Activated CD4-positive, alpha-beta memory T cell treated with anti-CD3 and anti-CD28 coated beads for 36 hours (primary cell): ENCODE measurements at regions not wholly inside any gene's neighbourhood (a gene's known extent, or its start where the extent isn't known, plus 50 kb on each side); places are given as distances from the start of the nearest gene placed in this dataset.
"Not testable (repeated sequence)": the region's sequence is repeated elsewhere in the genome, so short reads cannot be mapped to it uniquely, and the experiment has no call there.

ENCODE experiments used
- CTCF ChIA-PET: fragments of 350-600 bp; sonication (Branson Sonifier 250); formaldehyde crosslinking; loops from one replicate; lab custom pipeline; 2021; ENCODE audit warnings: antibody characterized with exemption, inconsistent platforms; lab: Charles Lee
- POLR2A ChIA-PET: fragments of 350-600 bp; sonication (Branson Sonifier 250); formaldehyde crosslinking; loops from one replicate; lab custom pipeline; 2021; ENCODE audit warnings: antibody characterized with exemption; lab: Charles Lee
- DNase-seq: peaks from one replicate; pipeline ENCODE4 v3.0.0-alpha.2; 2020
- H3K27ac Mint-ChIP-seq: one replicate; pipeline ENCODE4 v1.8.0; 2021; ENCODE audit warnings: mixed read lengths
- H3K27me3 Mint-ChIP-seq: one replicate; pipeline ENCODE4 v1.8.0; 2021; ENCODE audit warnings: mixed read lengths
- H3K36me3 Mint-ChIP-seq: one replicate; pipeline ENCODE4 v1.8.0; 2021; ENCODE audit warnings: mixed read lengths
- H3K4me1 Mint-ChIP-seq: one replicate; pipeline ENCODE4 v1.8.0; 2021; ENCODE audit warnings: low read depth, mixed read lengths
- H3K4me3 Mint-ChIP-seq: one replicate; pipeline ENCODE4 v1.8.0; 2021; ENCODE audit warnings: mild to moderate bottlenecking, mixed read lengths
- H3K9me3 Mint-ChIP-seq: one replicate; pipeline ENCODE4 v1.8.0; 2021; ENCODE audit warnings: mixed read lengths
- intact Hi-C: fragments of 100-400 bp; cut with micrococcal nuclease; formaldehyde crosslinking; loops from one replicate; pipeline ENCODE4 v1.15.1; 2023

DNA sequence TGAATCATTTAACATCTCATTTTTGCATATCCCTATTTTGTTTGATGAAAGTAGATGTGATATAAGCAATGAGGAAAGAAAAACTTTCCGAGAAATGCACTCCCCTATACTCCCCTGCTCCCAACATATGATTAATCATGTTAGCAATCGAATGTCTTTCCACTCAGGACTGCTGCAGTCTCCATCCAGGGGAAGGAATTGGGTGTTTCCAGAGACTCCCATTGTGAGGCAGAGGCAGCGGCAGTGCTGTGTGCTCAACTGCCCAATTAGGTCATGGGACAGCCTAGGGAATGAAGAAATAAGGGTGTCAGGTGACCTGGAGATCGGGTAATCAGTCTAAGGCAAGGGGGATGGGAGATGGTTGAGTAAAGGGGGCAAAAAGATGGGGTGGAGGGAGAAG, 268.6 kb upstream of the MEIS2 start:
- no peak for DNase-seq
- no peaks in the 10 kb centered on the region for H3K4me1 Mint-ChIP-seq
- H3K36me3 Mint-ChIP-seq, result no peaks in the 10 kb centered on the region
- intact Hi-C loops, result no loop called here
- no peaks in the 10 kb centered on the region for H3K27me3 Mint-ChIP-seq
- H3K4me3 Mint-ChIP-seq, result no peak overlapping the region
- ChIA-PET POLR2A (no interaction called here), CTCF (no interaction called here)
- H3K27ac Mint-ChIP-seq, result no peak overlapping the region
- peaks cover 17% of the 10 kb centered on the region for H3K9me3 Mint-ChIP-seq

- no peaks in the 10 kb centered on the region for H3K4me1 Mint-ChIP-seq
- CTCF ChIA-PET, result no interaction called here
- DNase-seq, result no peak
- POLR2A ChIA-PET, result no interaction called here
- intact Hi-C loops, result no loop called here
- H3K9me3 Mint-ChIP-seq, result peaks cover 17% of the 10 kb centered on the region
- H3K4me3 Mint-ChIP-seq, result no peak overlapping the region
- no peak overlapping the region for H3K27ac Mint-ChIP-seq
- H3K27me3 Mint-ChIP-seq, result no peaks in the 10 kb centered on the region
- H3K36me3 Mint-ChIP-seq, result no peaks in the 10 kb centered on the region
These were observed 270.6 kb upstream of the MEIS2 start for GRCh38 chr15:37370941-37371340.

- CTCF ChIA-PET, result no interaction called here
These were observed 271.7 kb upstream of the MEIS2 start for GRCh38 chr15:37372064-37372463.

GRCh38 chr15:37375519-37375918, 275.2 kb upstream of the MEIS2 start:
- H3K36me3 Mint-ChIP-seq, result no peaks in the 10 kb centered on the region

More at GRCh38 chr15:37372064-37372463, 271.7 kb upstream of the MEIS2 start:
- intact Hi-C loops, result no loop called here
- peaks cover 16% of the 10 kb centered on the region for H3K9me3 Mint-ChIP-seq
- H3K4me1 Mint-ChIP-seq, result no peaks in the 10 kb centered on the region
- no peak overlapping the region for H3K4me3 Mint-ChIP-seq
- DNase-seq, result no peak
- no peaks in the 10 kb centered on the region for H3K36me3 Mint-ChIP-seq
- no peaks in the 10 kb centered on the region for H3K27me3 Mint-ChIP-seq
- no peak overlapping the region for H3K27ac Mint-ChIP-seq
- POLR2A ChIA-PET, result no interaction called here

GRCh38 chr15:37377428-37377827, 277.1 kb upstream of the MEIS2 start:
- POLR2A ChIA-PET, result no interaction called here
- Mint-ChIP-seq H3K4me1 (no peaks in the 10 kb centered on the region), H3K4me3 (no peak overlapping the region), H3K36me3 (no peaks in the 10 kb centered on the region), H3K27ac (no peak overlapping the region), H3K9me3 (peaks cover 19% of the 10 kb centered on the region), H3K27me3 (no peaks in the 10 kb centered on the region)
- CTCF ChIA-PET, result no interaction called here
- DNase-seq, result no peak
- intact Hi-C loops, result no loop called here

More at GRCh38 chr15:37375519-37375918, 275.2 kb upstream of the MEIS2 start:
- POLR2A ChIA-PET, result no interaction called here
- CTCF ChIA-PET, result interaction anchor here (0.6 kb wide), 1 partner anchor 36 kb away, joined by 3 read pairs; no protein-coding TSS in a partner anchor
- H3K4me1 Mint-ChIP-seq, result no peaks in the 10 kb centered on the region
- no peak for DNase-seq
- H3K27ac Mint-ChIP-seq, result no peak overlapping the region
- peaks cover 17% of the 10 kb centered on the region for H3K9me3 Mint-ChIP-seq
- no peak overlapping the region for H3K4me3 Mint-ChIP-seq
- intact Hi-C loops, result no loop called here
- no peaks in the 10 kb centered on the region for H3K27me3 Mint-ChIP-seq

DNA sequence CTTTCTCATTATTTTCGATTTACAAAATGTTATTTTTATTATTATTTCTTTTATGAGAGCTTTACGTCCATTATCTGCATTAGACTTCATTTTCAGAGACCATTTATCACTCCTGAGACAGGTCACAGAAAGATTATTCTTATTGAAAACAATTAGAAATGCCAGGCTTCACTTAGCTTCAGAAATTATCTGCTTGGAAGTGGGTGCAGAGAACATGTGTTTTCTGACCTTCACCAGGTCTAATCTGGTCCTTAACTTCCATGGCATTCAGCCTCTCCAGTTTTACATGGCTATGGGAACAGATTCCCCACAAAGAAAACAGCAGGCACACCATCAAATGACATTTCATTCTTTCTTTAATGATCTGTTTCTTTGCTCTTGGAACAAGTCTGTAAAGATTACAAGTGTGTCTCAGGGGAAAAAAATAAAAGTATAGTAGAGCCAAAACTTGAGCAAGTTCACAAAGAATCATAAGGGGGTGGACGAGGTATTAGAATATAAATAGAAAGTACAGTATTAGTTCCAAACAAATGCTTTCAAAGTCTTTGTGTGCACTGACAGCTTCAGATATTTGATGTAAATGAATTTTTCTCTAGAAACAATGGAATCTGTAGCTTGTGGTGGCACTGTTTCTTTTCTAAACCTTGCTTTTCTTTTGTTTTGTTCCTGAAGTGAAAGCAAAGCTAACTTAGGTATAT, 294.2 kb upstream of the MEIS2 start:
- Mint-ChIP-seq H3K4me1 (no peaks in the 10 kb centered on the region), H3K9me3 (peaks cover 17% of the 10 kb centered on the region), H3K27ac (no peak overlapping the region), H3K4me3 (no peak overlapping the region), H3K36me3 (no peaks in the 10 kb centered on the region), H3K27me3 (no peaks in the 10 kb centered on the region)
- DNase-seq, result no peak
- CTCF ChIA-PET, result no interaction called here
- intact Hi-C loops, result no loop called here
- POLR2A ChIA-PET, result no interaction called here

DNA sequence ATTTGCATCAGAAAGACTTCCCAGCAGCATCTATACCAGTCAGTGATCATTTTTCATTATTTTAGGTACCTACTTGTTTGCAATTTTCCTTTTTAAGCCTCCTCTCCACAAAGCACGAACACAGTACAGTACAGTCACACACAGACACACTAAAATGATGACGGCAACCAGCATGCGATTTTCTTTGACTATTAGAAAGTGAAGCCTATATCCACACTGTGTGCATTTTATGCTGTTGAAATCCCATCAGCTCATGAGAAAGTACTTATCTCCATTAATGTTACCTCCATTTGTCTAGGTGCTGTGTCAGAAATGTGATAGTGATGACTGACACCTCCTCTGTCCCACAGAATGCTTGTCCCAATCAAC, 294.7 kb upstream of the MEIS2 start:
- no peaks in the 10 kb centered on the region for H3K4me1 Mint-ChIP-seq
- no peaks in the 10 kb centered on the region for H3K27me3 Mint-ChIP-seq
- H3K9me3 Mint-ChIP-seq, result peaks cover 15% of the 10 kb centered on the region
- H3K4me3 Mint-ChIP-seq, result no peak overlapping the region
- H3K36me3 Mint-ChIP-seq, result no peaks in the 10 kb centered on the region
- intact Hi-C loops, result no loop called here
- CTCF ChIA-PET, result no interaction called here
- H3K27ac Mint-ChIP-seq, result no peak overlapping the region
- DNase-seq, result no peak
- POLR2A ChIA-PET, result no interaction called here

DNA sequence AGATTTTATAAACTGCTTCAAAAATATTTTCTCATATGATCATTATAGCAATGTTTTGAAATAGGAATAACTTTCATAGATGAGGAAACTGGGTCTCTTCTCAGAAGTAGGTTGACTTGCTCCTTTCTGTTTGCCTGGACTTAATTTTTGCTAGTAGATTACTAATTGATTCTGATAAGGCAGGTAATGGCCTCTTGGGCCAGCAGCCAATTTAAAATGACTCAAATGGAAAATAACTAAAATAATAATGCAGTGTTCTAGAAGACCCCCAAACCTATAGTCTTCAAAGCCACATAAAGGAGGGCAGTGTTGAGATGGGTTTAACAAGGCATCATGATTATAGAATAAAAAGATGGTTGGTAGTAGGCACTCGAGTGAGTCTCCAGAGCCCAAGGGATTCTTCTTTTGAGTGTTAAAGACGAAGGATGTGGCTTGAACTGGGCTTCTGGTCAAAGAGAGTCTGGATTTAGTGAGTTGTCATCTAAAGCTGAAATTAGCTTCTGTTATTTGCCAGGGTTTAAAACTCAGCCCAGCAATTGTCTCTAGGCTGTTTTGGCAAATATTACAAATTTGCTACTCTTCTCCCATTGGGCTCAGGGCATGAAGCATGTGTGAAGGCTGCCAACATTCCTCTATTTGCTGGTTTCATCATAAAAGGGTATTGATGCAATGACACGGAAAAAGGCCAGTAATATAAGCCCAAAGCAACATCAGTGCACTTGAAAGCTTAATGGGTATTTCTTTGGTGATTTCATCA, 297.1 kb upstream of the MEIS2 start:
- H3K9me3 Mint-ChIP-seq, result peaks cover 6% of the 10 kb centered on the region
- ChIA-PET CTCF (no interaction called here), POLR2A (no interaction called here)
- no peaks in the 10 kb centered on the region for H3K36me3 Mint-ChIP-seq
- H3K27ac Mint-ChIP-seq, result no peak overlapping the region
- intact Hi-C loops, result no loop called here
- no peak for DNase-seq
- no peaks in the 10 kb centered on the region for H3K27me3 Mint-ChIP-seq
- H3K4me3 Mint-ChIP-seq, result no peak overlapping the region
- H3K4me1 Mint-ChIP-seq, result no peaks in the 10 kb centered on the region

DNA sequence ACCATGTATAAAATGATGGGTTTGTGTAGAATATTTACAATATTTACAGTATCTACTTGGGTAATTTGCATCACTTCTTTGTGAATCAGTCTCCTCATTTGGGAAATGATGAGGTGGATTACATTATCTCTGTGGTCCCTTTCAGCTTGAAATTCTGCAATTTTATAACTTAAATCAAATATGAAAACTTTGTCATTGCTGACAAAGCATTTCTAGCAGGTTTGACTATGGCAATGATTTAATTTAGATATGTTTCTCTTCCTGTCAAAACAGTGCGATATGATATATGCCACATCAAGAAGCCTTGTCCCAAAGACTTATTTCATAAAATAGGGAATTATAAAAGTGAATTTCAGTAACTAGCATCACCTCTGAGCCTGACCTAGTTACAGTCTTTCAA, 315.8 kb upstream of the MEIS2 start:
- POLR2A ChIA-PET, result no interaction called here
- no peak overlapping the region for H3K27ac Mint-ChIP-seq
- peaks cover 2% of the 10 kb centered on the region for H3K9me3 Mint-ChIP-seq
- H3K4me3 Mint-ChIP-seq, result no peak overlapping the region
- CTCF ChIA-PET, result no interaction called here
- intact Hi-C loops, result no loop called here
- DNase-seq, result no peak
- no peaks in the 10 kb centered on the region for H3K36me3 Mint-ChIP-seq
- no peaks in the 10 kb centered on the region for H3K27me3 Mint-ChIP-seq
- H3K4me1 Mint-ChIP-seq, result no peaks in the 10 kb centered on the region

- H3K4me3 Mint-ChIP-seq, result no peak overlapping the region
- no peak overlapping the region for H3K27ac Mint-ChIP-seq
- H3K4me1 Mint-ChIP-seq, result no peaks in the 10 kb centered on the region
- no peaks in the 10 kb centered on the region for H3K27me3 Mint-ChIP-seq
- H3K36me3 Mint-ChIP-seq, result no peaks in the 10 kb centered on the region
- DNase-seq, result no peak
- intact Hi-C loops, result no loop called here
- POLR2A ChIA-PET, result no interaction called here
- CTCF ChIA-PET, result no interaction called here
- no peaks in the 10 kb centered on the region for H3K9me3 Mint-ChIP-seq
These were observed 325.2 kb upstream of the MEIS2 start for GRCh38 chr15:37425541-37425940.

- CTCF ChIA-PET, intact Hi-C loops, H3K27me3 Mint-ChIP-seq, POLR2A ChIA-PET, H3K36me3 Mint-ChIP-seq, H3K4me3 Mint-ChIP-seq, DNase-seq, H3K4me1 Mint-ChIP-seq, H3K9me3 Mint-ChIP-seq, H3K27ac Mint-ChIP-seq: not testable (repeated sequence)
These were observed 327.0 kb upstream of the MEIS2 start for GRCh38 chr15:37427393-37427792.

DNA sequence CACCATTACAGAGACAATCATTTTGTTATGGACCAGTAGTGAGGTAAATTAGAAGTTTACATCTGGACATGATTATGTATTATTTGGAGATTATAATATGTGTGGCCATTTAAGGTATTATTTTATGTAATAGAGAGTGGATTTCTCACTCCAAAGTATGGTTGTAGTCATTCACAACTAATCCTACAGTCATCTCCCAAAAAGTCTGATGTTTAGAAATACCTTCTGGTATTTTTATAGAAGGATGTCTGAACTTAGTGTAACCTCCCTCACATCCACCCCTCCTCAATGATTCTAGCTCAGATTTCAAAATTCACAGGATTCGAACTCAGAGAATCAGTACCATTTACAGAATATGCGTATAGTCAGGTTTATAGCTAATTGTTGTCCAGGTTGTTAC, 346.6 kb upstream of the MEIS2 start:
- Mint-ChIP-seq H3K4me1 (no peaks in the 10 kb centered on the region), H3K36me3 (no peaks in the 10 kb centered on the region), H3K9me3 (peaks cover 3% of the 10 kb centered on the region), H3K4me3 (no peak overlapping the region), H3K27me3 (no peaks in the 10 kb centered on the region), H3K27ac (no peak overlapping the region)
- CTCF ChIA-PET, result no interaction called here
- no peak for DNase-seq
- intact Hi-C loops, result no loop called here
- POLR2A ChIA-PET, result no interaction called here

DNA sequence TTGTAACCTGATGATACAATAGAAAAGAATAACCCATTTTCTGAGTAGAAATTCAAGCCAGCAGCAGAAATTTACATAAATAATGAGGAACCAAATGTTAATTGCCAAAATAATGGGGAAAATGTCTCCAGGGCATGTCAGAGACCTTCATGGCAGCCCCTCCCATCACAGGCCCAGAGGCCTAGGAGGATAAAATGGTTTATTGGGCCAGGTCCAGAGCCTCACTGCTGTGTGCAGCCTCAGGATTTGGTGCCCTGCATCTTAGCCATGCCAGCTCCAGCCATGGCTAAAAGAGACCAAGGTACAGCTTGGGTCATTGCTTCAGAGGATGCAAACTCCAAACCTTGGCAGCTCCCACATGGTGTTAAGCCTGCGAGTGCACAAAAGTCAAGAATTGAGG, 352.1 kb upstream of the MEIS2 start:
- Mint-ChIP-seq H3K9me3 (peaks cover 14% of the 10 kb centered on the region), H3K27me3 (no peaks in the 10 kb centered on the region), H3K36me3 (no peaks in the 10 kb centered on the region), H3K27ac (no peak overlapping the region), H3K4me3 (no peak overlapping the region), H3K4me1 (no peaks in the 10 kb centered on the region)
- ChIA-PET POLR2A (no interaction called here), CTCF (no interaction called here)
- no peak for DNase-seq
- intact Hi-C loops, result no loop called here
